DMS153 (cell line): ENCODE measurements at regions not wholly inside any gene's neighbourhood (a gene's known extent, or its start where the extent isn't known, plus 50 kb on each side); places are given as distances from the start of the nearest gene placed in this dataset.
"Not testable (repeated sequence)": the region's sequence is repeated elsewhere in the genome, so short reads cannot be mapped to it uniquely, and the experiment has no call there.

Experiments used
- DNase-seq: peaks from one replicate; lab custom pipeline; 2025; lab: John Stamatoyannopoulos, UW

- no peak for DNase-seq
These were observed 192.4 kb downstream of the ANXA1 start for GRCh38 chr9:73344060-73344459.

GRCh38 chr9:73347123-73347522, 195.5 kb downstream of the ANXA1 start:
- DNase-seq: no peak

GRCh38 chr9:73347720-73348119, 196.1 kb downstream of the ANXA1 start:
- no peak for DNase-seq

- DNase-seq: no peak
These were observed 196.8 kb downstream of the ANXA1 start for GRCh38 chr9:73348471-73348870.

DNA sequence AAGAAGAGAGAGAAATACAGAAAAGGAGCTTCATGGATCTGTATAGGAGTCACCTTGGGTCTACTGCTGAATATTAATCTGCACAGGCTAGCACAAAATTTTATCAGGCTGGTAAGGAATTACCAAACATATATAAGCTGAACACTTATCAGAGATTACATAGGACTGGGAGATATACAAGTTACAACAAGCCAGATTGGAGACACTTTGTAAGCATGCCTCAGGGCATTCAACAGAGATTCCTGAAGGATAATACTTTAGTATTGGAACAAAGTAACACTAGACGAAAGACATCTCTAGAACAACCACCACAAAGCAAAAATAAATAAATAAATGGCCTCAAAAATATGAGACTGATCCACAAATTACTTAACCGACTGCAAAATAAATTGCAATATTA, 197.8 kb downstream of the ANXA1 start:
- DNase-seq: no peak

DNA sequence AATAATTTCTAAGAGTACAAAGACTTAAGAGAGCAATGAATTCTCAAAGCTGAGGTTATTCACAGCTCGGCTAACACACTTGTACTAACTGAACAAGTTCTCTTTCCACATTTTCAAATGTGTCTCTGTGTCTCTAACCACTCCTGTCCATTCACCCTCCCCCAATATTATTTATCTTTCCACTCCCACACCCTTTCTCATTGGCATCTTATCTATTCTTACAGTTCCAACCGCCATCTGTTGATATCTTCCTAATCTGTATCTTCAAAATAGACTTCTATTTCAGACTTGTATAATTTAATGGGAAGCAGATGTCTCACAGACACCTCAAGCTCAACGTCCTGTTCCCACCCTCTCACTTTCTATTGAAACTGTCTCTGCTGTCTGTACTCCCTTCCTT, 205.9 kb downstream of the ANXA1 start:
- DNase-seq: no peak

- no peak for DNase-seq
These were observed 218.4 kb downstream of the ANXA1 start for GRCh38 chr9:73370053-73370452.

DNA sequence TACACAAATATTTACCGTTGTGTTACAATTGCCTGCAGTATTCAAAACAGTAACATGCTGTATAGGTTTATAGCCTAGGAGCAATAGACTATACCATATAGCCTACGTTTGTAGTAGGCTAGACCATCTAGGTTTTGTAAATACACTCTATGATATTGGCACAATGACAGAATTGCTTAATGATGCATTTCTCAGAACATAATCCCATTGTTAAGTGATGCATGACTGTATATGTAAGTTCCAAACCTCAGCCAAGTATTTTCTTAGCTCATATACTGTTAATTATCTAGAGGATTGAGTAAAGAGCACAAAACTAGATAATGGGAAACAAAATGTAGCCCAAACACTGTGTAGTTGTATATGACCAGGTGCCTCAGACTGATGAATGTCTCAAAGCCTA, 220.1 kb downstream of the ANXA1 start:
- DNase-seq: no peak

DNA sequence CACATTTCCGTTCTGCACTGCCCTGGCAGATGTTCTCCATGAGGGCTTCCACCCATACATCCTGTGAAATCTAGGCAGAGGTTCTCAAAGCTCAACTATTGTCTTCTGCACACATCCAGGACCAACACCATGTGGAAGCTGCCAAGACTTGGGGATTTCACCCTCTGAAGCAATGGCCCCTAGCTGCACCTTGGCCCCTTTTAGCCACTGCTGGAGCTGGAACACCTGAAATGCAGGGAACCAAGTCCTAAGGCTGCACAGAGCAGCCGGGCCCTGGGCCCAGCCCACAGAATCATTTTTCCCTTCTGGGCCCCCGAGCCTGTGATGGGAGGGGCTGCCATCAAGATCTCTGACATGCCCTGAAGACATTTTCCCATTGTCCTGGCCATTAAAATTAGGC, 228.7 kb downstream of the ANXA1 start:
- DNase-seq: no peak

DNA sequence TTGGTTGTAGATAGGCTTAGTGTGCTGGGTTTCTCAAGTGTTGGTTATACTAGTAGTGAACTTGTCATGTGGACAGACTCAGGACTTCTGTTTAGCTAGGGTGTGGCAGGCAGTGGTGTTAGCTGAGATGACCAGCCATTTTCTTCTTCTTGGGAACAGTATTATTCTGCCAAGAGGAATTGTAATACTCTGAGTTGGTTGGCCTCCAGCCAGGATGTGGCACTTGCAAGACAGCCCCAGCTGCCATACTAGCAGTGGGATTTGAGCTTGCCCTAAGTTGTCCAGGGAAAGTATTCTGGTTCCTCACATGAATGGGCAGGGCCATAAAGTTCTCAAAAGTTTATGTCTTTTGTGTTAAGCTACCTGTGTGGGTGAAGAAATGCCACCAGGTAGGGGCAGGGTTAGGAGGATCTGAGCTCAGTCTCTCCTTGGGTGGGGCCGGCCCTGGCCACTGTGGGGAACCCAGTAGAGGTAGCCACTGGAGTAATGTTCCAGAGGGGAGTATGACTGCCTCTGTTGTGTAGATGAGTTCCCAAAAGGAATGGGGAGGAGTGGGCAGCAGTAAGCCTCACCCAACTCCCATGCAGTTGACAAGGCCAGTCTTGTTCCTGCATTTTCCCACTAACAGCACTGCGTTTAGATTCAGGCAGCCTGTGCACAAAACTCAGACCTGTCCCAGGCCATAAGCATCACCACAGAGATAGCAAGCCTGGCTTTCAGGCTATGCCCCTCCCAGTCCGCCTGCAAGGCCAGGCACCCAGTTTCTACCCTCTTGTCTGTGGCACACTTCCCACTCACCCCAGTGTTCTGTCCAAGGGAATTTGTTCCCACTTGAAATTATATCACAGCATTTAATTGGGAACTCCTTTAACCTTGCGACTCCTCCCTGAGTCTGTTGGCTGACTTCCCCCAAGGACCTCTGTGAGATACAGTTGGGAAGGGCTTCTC, 250.7 kb downstream of the ANXA1 start:
- no peak for DNase-seq

- DNase-seq: no peak
These were observed 259.8 kb downstream of the ANXA1 start for GRCh38 chr9:73411494-73411893.

- DNase-seq: no peak
These were observed 261.2 kb downstream of the ANXA1 start for GRCh38 chr9:73412874-73413273.

DNA sequence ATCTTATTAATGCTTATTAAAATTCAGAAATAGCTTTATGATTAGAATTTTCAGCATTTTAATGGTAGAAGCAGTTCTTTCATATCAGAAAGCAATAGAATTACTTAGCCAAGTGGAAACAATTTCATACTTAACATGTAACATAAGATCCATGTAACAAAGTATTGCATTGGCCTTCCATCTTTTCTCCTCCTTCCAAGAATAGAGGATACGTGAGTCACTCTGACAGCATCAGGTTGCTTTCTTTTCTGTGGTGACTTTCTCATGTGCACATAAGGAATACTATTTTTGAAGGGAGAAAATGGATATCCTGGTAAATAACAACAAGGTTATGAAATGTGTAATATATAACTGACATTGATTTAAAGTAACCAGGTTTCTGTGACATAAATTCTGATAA, 272.2 kb downstream of the ANXA1 start:
- DNase-seq: no peak

- DNase-seq: no peak
These were observed 274.6 kb downstream of the ANXA1 start for GRCh38 chr9:73426269-73426668.

GRCh38 chr9:73434826-73435225, 283.2 kb downstream of the ANXA1 start:
- no peak for DNase-seq

- no peak for DNase-seq
These were observed 286.1 kb downstream of the ANXA1 start for GRCh38 chr9:73437758-73438157.

DNA sequence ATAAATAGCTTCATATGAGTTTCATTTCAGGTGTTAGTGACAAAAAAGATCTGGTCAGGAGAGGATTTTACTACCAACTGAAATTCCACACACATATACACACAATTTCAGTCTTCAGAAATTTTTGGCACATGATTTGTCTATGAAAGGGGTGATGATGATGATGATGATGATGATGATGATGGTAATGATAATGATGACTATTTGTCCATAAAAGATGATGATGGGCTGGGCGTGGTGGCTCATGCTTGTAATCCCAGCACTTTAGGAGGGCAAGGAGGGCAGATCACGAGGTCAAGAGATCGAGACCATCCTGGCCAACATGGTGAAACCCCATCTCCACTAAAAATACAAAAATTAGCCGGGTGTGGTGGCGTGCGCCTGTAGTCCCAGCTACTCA, 288.2 kb downstream of the ANXA1 start:
- DNase-seq: not testable (repeated sequence)

- no peak for DNase-seq
These were observed 289.6 kb downstream of the ANXA1 start for GRCh38 chr9:73441223-73441622.

GRCh38 chr9:73441890-73442818, 290.5 kb downstream of the ANXA1 start:
- DNase-seq: no peak

GRCh38 chr9:73444821-73445220, 293.2 kb downstream of the ANXA1 start:
- DNase-seq: no peak

- not testable (repeated sequence) for DNase-seq
These were observed 293.7 kb downstream of the ANXA1 start for GRCh38 chr9:73445384-73445783.

DNA sequence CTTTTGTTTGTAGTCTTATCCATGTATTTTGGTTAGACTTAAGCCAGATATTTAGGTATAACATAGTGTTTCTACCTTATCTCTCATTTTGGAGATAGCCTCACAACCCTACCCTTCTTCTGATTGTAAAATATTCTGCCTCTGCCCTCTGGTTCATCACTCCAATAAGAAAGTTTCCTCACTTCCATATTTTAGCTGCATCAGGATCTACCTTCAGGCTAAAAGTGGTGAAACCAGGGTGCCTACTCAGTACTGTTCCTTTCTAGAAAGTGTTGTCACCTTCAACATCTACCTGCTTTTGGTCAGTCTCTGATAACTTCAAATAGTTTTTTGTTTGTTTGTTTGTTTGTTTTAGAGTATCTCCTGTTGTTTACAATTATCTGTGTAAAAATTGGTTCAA, 294.6 kb downstream of the ANXA1 start:
- DNase-seq: no peak

DNA sequence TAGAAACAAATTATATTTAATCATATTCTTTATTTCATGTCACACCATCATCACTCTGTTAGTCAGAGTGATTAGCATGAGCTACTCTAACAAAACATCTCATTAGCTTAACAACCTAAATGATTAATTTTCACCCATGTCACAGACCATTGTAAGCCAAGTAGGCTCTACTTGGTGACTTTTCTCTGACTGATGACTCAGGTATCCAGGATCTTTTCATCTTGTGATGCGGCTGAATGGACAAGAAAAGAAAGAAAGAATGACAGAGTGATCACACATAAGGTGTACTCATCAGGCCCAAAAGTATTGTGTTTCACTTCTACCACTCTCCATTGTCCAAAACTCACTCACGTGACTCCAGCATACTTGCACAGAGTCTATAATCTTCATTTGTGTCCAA, 299.3 kb downstream of the ANXA1 start:
- no peak for DNase-seq
